GM12801 (cell line): ENCODE measurements at regions not wholly inside any gene's neighbourhood (a gene's known extent, or its start where the extent isn't known, plus 50 kb on each side); places are given as distances from the start of the nearest gene placed in this dataset.

Source experiments
- CTCF ChIP-seq: IDR thresholded peaks from one replicate; pipeline ENCODE4 v1.5.1; 2011; ENCODE audit warnings: control low read depth; ENCODE audit not compliant: insufficient read length; ENCODE audit errors: extremely low read depth

GRCh38 chr7:94173436-94173835, 169.3 kb upstream of the BET1 start:
- no peak for TF ChIP-seq CTCF

- TF ChIP-seq CTCF = no peak
Measured at GRCh38 chr7:94174375-94174774, 170.2 kb upstream of the BET1 start.

GRCh38 chr7:94174956-94175355, 170.8 kb upstream of the BET1 start:
- no peak for TF ChIP-seq CTCF

- no peak for TF ChIP-seq CTCF
Measured at GRCh38 chr7:94176694-94177200, 172.6 kb upstream of the BET1 start.

GRCh38 chr7:94177441-94177840, 173.3 kb upstream of the BET1 start:
- TF ChIP-seq CTCF = no peak

- TF ChIP-seq CTCF = no peak
Measured at GRCh38 chr7:94178230-94178629, 174.1 kb upstream of the BET1 start.

- no peak for TF ChIP-seq CTCF
Measured at GRCh38 chr7:94179466-94179865, 175.3 kb upstream of the BET1 start.

GRCh38 chr7:94182066-94182465, 177.9 kb upstream of the BET1 start:
- no peak for TF ChIP-seq CTCF
